ENCODE measurements at regions not wholly inside any gene's neighbourhood (a gene's known extent, or its start where the extent isn't known, plus 50 kb on each side); places are given as distances from the start of the nearest gene placed in this dataset.

GRCh38 chr5:62051747-62052146, 254.3 kb upstream of the KIF2A start:
- TF ChIP-seq, protein P1, sequence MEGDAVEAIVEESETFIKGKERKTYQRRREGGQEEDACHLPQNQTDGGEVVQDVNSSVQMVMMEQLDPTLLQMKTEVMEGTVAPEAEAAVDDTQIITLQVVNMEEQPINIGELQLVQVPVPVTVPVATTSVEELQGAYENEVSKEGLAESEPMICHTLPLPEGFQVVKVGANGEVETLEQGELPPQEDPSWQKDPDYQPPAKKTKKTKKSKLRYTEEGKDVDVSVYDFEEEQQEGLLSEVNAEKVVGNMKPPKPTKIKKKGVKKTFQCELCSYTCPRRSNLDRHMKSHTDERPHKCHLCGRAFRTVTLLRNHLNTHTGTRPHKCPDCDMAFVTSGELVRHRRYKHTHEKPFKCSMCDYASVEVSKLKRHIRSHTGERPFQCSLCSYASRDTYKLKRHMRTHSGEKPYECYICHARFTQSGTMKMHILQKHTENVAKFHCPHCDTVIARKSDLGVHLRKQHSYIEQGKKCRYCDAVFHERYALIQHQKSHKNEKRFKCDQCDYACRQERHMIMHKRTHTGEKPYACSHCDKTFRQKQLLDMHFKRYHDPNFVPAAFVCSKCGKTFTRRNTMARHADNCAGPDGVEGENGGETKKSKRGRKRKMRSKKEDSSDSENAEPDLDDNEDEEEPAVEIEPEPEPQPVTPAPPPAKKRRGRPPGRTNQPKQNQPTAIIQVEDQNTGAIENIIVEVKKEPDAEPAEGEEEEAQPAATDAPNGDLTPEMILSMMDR (IDR thresholded peaks at IDR 0.05): no peak
- TF ChIP-seq POLR2A (IDR thresholded peaks at IDR 0.05): no peak
